A549 (cell line): ENCODE measurements at regions not wholly inside any gene's neighbourhood (a gene's known extent, or its start where the extent isn't known, plus 50 kb on each side); places are given as distances from the start of the nearest gene placed in this dataset.

Source experiments
- CHD2 ChIP-seq: fragments of 150-350 bp; IDR thresholded peaks from 2 replicates; pipeline ENCODE4 v1.6.1; 2014; ENCODE audit warnings: low read length; ENCODE audit not compliant: partially characterized antibody
- KDM1A ChIP-seq: fragments of 200-600 bp; sonication (generic); IDR thresholded peaks from 2 replicates; pipeline ENCODE4 v1.6.1; 2016; ENCODE audit warnings: low read depth, mild to moderate bottlenecking
- POLR2A ChIP-seq: IDR thresholded peaks from 2 replicates; pipeline ENCODE4 v1.6.1; 2012; ENCODE audit warnings: mild to moderate bottlenecking, low read length
- ZFP36 ChIP-seq: fragments of 450-650 bp; IDR thresholded peaks from 2 replicates; pipeline ENCODE4 v1.6.1; 2014; ENCODE audit warnings: borderline replicate concordance; ENCODE audit not compliant: partially characterized antibody
- TF ChIP-seq, protein P1 (sequence below): fragments of 200-600 bp; sonication (generic); IDR thresholded peaks from 2 replicates; pipeline ENCODE4 v1.6.1; 2016; ENCODE audit warnings: antibody characterized with exemption, mild to moderate bottlenecking, moderate library complexity
- TF ChIP-seq, protein P2 (sequence below): fragments of >200 bp; sonication (Bioruptor Twin); formaldehyde crosslinking; IDR thresholded peaks from 3 replicates; pipeline ENCODE4 v1.5.1; 2016
- TF ChIP-seq, protein P3 (sequence below): fragments of 150-350 bp; IDR thresholded peaks from 2 replicates; pipeline ENCODE4 v1.6.1; 2014; ENCODE audit warnings: low read depth, mild to moderate bottlenecking, low read length

DNA sequence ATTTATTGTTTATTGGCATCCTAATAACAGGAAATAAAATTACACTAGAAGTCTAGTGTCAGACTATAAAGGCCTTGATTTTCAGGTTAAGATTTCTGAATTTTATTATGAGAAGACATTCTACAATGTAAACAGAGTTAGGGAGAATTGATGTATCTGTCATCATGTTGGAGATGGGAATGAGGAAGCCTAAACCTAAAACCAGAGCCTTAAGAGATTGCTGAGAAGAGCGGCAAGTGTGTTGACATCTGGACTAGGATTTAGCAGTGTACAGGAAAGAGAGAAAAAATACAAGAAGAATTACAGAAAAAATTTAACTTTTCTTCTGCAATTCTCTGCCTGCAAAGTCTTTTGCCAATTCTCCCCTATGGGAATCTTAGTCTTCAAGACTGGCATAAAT lies 525.5 kb downstream of the NR2F1-AS1 start:
- TF ChIP-seq KDM1A (no peak), POLR2A (no peak), ZFP36 (no peak), CHD2 (no peak)
- TF ChIP-seq, protein P1, sequence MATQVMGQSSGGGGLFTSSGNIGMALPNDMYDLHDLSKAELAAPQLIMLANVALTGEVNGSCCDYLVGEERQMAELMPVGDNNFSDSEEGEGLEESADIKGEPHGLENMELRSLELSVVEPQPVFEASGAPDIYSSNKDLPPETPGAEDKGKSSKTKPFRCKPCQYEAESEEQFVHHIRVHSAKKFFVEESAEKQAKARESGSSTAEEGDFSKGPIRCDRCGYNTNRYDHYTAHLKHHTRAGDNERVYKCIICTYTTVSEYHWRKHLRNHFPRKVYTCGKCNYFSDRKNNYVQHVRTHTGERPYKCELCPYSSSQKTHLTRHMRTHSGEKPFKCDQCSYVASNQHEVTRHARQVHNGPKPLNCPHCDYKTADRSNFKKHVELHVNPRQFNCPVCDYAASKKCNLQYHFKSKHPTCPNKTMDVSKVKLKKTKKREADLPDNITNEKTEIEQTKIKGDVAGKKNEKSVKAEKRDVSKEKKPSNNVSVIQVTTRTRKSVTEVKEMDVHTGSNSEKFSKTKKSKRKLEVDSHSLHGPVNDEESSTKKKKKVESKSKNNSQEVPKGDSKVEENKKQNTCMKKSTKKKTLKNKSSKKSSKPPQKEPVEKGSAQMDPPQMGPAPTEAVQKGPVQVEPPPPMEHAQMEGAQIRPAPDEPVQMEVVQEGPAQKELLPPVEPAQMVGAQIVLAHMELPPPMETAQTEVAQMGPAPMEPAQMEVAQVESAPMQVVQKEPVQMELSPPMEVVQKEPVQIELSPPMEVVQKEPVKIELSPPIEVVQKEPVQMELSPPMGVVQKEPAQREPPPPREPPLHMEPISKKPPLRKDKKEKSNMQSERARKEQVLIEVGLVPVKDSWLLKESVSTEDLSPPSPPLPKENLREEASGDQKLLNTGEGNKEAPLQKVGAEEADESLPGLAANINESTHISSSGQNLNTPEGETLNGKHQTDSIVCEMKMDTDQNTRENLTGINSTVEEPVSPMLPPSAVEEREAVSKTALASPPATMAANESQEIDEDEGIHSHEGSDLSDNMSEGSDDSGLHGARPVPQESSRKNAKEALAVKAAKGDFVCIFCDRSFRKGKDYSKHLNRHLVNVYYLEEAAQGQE = no peak
- TF ChIP-seq, protein P2, sequence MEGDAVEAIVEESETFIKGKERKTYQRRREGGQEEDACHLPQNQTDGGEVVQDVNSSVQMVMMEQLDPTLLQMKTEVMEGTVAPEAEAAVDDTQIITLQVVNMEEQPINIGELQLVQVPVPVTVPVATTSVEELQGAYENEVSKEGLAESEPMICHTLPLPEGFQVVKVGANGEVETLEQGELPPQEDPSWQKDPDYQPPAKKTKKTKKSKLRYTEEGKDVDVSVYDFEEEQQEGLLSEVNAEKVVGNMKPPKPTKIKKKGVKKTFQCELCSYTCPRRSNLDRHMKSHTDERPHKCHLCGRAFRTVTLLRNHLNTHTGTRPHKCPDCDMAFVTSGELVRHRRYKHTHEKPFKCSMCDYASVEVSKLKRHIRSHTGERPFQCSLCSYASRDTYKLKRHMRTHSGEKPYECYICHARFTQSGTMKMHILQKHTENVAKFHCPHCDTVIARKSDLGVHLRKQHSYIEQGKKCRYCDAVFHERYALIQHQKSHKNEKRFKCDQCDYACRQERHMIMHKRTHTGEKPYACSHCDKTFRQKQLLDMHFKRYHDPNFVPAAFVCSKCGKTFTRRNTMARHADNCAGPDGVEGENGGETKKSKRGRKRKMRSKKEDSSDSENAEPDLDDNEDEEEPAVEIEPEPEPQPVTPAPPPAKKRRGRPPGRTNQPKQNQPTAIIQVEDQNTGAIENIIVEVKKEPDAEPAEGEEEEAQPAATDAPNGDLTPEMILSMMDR = no peak
- TF ChIP-seq, protein P3, sequence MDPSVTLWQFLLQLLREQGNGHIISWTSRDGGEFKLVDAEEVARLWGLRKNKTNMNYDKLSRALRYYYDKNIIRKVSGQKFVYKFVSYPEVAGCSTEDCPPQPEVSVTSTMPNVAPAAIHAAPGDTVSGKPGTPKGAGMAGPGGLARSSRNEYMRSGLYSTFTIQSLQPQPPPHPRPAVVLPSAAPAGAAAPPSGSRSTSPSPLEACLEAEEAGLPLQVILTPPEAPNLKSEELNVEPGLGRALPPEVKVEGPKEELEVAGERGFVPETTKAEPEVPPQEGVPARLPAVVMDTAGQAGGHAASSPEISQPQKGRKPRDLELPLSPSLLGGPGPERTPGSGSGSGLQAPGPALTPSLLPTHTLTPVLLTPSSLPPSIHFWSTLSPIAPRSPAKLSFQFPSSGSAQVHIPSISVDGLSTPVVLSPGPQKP = no peak
